ENCODE measurements at regions not wholly inside any gene's neighbourhood (a gene's known extent, or its start where the extent isn't known, plus 50 kb on each side); places are given as distances from the start of the nearest gene placed in this dataset.

- no peak for DNase-seq
- H3K27me3 ChIP-seq: no peaks in the 10 kb centered on the region
- TF ChIP-seq CTCF (IDR thresholded peaks at IDR 0.05; ENCODE audit: low read depth, low read length): no peak
- H3K36me3 ChIP-seq: no peaks in the 10 kb centered on the region
- peaks cover 16% of the 10 kb centered on the region for H3K4me1 ChIP-seq
- H3K9me3 ChIP-seq: no peaks in the 10 kb centered on the region
- no peak overlapping the region for H3K4me3 ChIP-seq (ENCODE audit: low read depth, low read length)
These were observed 56.8 kb upstream of the ZFR start for GRCh38 chr5:32501071-32502002.

- no peak overlapping the region for H3K4me3 ChIP-seq (ENCODE audit: low read depth, low read length)
- no peak for DNase-seq
- no peaks in the 10 kb centered on the region for H3K36me3 ChIP-seq
- no peak for TF ChIP-seq CTCF (IDR thresholded peaks at IDR 0.05; ENCODE audit: low read depth, low read length)
- H3K4me1 ChIP-seq: peaks cover 8% of the 10 kb centered on the region
- H3K9me3 ChIP-seq: no peaks in the 10 kb centered on the region
- no peaks in the 10 kb centered on the region for H3K27me3 ChIP-seq
These were observed 55.6 kb upstream of the ZFR start for GRCh38 chr5:32500181-32500580.

DNA sequence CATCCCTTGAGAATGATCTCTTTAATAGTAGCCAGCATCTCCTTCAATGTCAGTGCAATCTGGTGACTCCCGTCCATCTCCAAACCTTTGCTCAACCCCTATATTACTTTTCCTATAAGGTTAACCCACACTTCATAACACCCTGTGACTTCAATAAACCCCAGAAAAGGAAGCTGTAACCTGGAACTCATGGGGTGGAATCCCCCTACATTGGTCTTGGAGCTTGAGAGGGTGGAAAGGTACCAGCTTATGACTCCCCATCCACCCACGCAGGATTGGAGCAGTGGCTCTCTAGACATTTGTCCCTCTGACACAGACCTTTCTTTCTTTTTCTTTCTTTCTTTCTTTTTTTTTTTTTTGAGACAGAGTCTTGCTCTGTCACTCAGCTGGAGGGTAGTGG, 54.7 kb upstream of the ZFR start:
- Histone ChIP-seq H3K9me3 (no peaks in the 10 kb centered on the region), H3K27me3 (no peaks in the 10 kb centered on the region), H3K36me3 (no peaks in the 10 kb centered on the region), H3K4me3 (ENCODE audit: low read depth, low read length) (no peak overlapping the region), H3K4me1 (peaks cover under 1% of the 10 kb centered on the region; the same call in 1 of the 2 replicates)
- TF ChIP-seq CTCF (IDR thresholded peaks at IDR 0.05; ENCODE audit: low read depth, low read length): no peak
- DNase-seq: no peak

DNA sequence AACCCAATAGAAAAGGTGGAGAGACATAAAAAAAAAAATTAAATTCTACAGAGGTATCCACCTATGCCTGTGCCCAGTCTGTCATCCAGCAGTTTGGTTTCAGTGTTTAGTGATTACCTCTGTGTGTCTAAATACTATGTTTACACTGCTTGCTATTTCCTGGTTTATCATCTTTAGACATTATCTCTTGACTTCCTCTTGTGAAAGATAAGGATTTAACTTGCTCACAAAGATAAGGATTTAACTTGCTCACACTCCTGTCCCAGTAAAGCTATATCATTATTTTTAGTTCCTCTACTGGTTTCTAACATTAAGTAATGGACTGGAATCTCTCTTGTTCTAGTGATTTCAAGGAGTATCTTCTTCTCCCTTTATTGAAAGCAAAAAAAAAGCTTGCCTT, 53.9 kb upstream of the ZFR start:
- H3K9me3 ChIP-seq: no peaks in the 10 kb centered on the region
- no peaks in the 10 kb centered on the region for H3K4me1 ChIP-seq
- H3K36me3 ChIP-seq: no peaks in the 10 kb centered on the region
- no peak overlapping the region for H3K4me3 ChIP-seq (ENCODE audit: low read depth, low read length)
- no peak for DNase-seq
- H3K27me3 ChIP-seq: no peaks in the 10 kb centered on the region
- no peak for TF ChIP-seq CTCF (IDR thresholded peaks at IDR 0.05; ENCODE audit: low read depth, low read length)

DNA sequence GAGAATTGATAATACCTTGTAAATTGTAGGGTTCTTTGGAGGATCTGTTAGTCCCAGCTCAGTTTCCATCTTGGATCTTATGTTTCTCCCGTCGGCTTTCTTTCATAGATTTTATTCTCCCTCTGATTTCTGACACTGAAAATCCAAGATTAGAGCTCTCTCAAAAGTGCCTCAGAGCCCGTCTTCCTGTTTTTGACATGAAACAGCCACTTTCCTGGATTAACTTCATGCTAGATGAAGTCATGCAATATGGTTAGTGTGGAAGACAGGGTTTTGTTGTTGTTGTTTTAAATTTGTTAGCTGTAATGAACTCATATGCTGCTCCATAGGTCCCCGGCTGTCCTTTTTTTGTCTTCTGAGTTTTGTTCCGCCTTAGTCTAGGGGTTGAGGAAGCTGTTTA, 51.6 kb upstream of the ZFR start:
- no peaks in the 10 kb centered on the region for H3K9me3 ChIP-seq
- H3K4me3 ChIP-seq (ENCODE audit: low read depth, low read length): no peak overlapping the region
- DNase-seq: no peak
- H3K36me3 ChIP-seq: no peaks in the 10 kb centered on the region
- TF ChIP-seq CTCF (IDR thresholded peaks at IDR 0.05; ENCODE audit: low read depth, low read length): no peak
- no peaks in the 10 kb centered on the region for H3K4me1 ChIP-seq
- H3K27me3 ChIP-seq: no peaks in the 10 kb centered on the region

DNA sequence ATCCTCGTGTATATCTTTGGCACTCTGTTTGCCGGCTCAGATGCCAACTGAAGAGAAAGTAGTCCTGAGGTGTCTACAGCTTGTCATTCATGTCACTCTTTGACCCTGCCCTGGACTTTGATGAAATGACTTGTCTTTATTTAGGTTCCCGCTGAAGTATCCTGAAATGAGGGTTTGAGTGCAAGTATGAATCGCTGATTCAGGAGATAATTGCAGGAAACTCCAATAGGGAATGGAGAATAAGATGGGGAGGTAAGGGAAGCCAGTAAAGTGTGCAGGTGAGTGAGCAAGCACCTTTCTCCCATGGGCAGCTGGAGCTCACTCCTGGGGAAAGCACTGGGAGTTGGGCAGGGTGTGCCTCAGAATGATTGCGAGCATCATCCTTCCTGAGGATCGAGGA, 50.3 kb upstream of the ZFR start:
- Histone ChIP-seq H3K27me3 (no peaks in the 10 kb centered on the region), H3K9me3 (no peaks in the 10 kb centered on the region), H3K36me3 (no peaks in the 10 kb centered on the region), H3K4me3 (ENCODE audit: low read depth, low read length) (no peak overlapping the region), H3K4me1 (peaks cover 4% of the 10 kb centered on the region)
- DNase-seq: no peak
- TF ChIP-seq CTCF (IDR thresholded peaks at IDR 0.05; ENCODE audit: low read depth, low read length): no peak
